ENCODE measurements at regions not wholly inside any gene's neighbourhood (a gene's known extent, or its start where the extent isn't known, plus 50 kb on each side); places are given as distances from the start of the nearest gene placed in this dataset.

DNA sequence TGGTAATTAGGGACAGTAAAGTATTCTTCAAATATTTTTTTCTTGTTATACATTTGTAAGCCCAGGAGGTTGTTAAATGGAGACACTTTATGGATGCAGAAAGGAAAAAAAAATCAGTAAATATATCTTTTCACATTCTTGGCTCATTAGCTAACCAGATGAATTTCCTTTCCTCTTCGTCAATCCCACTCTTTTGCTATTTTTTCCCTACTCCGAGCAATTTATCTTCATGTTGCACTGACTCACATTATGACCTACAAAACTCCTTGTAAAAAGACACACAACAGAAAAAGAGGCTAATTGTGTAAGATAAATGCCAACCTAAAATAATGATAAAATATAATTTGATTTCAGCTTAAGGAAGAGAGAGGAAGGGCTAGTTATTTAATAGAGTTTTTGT lies 472.9 kb upstream of the ZNF337 start:
- no peak for TF ChIP-seq EZH2phosphoT487 (IDR thresholded peaks at IDR 0.05; ENCODE audit: low read length)
- TF ChIP-seq, protein P1, sequence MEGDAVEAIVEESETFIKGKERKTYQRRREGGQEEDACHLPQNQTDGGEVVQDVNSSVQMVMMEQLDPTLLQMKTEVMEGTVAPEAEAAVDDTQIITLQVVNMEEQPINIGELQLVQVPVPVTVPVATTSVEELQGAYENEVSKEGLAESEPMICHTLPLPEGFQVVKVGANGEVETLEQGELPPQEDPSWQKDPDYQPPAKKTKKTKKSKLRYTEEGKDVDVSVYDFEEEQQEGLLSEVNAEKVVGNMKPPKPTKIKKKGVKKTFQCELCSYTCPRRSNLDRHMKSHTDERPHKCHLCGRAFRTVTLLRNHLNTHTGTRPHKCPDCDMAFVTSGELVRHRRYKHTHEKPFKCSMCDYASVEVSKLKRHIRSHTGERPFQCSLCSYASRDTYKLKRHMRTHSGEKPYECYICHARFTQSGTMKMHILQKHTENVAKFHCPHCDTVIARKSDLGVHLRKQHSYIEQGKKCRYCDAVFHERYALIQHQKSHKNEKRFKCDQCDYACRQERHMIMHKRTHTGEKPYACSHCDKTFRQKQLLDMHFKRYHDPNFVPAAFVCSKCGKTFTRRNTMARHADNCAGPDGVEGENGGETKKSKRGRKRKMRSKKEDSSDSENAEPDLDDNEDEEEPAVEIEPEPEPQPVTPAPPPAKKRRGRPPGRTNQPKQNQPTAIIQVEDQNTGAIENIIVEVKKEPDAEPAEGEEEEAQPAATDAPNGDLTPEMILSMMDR (IDR thresholded peaks at IDR 0.05; ENCODE audit: low read length), result no peak

Measured in MM.1S (cell line).